Renal cortex interstitium (tissue), 11 donors: ENCODE measurements at regions not wholly inside any gene's neighbourhood (a gene's known extent, or its start where the extent isn't known, plus 50 kb on each side); places are given as distances from the start of the nearest gene placed in this dataset.
"Not testable (repeated sequence)": the region's sequence is repeated elsewhere in the genome, so short reads cannot be mapped to it uniquely, and the experiment has no call there.

Experiments
- DNase-seq, 11 donors: peaks; one replicate each; pipeline ENCODE4 v3.0.0-alpha.2; 2013; ENCODE audit warnings: low read depth in 9 of 11, low spot score in 4 of 11; ENCODE audit errors: extremely low read depth in 1 of 11

- DNase-seq, result not testable (repeated sequence)
Observed at GRCh38 chr10:28911511-28911910, 234.2 kb downstream of the BAMBI start.

- no peak for DNase-seq
Observed at GRCh38 chr10:28912017-28912783, 234.9 kb downstream of the BAMBI start.

- peak in 7 of 11 donors; percentile 34 to 68 (median 48) for DNase-seq
Observed at GRCh38 chr10:28913436-28914237, 236.3 kb downstream of the BAMBI start.

GRCh38 chr10:28914701-28915100 lies 237.4 kb downstream of the BAMBI start:
- DNase-seq, result no peak

- no peak for DNase-seq
Observed at GRCh38 chr10:28915989-28916588, 238.8 kb downstream of the BAMBI start.

GRCh38 chr10:28920091-28920490 lies 242.8 kb downstream of the BAMBI start:
- no peak for DNase-seq

GRCh38 chr10:28922127-28922526 lies 244.8 kb downstream of the BAMBI start:
- no peak for DNase-seq

GRCh38 chr10:28922861-28923260 lies 245.5 kb downstream of the BAMBI start:
- no peak for DNase-seq

GRCh38 chr10:28924717-28925116 lies 247.4 kb downstream of the BAMBI start:
- DNase-seq, result no peak

- peak in 3 of 11 donors; percentile 32 to 39 (median 37) for DNase-seq
Observed at GRCh38 chr10:28925121-28925663, 247.9 kb downstream of the BAMBI start.

- DNase-seq, result no peak
Observed at GRCh38 chr10:28926932-28927331, 249.6 kb downstream of the BAMBI start.

- no peak for DNase-seq
Observed at GRCh38 chr10:28928484-28928883, 251.2 kb downstream of the BAMBI start.

- no peak for DNase-seq
Observed at GRCh38 chr10:28929942-28930341, 252.6 kb downstream of the BAMBI start.

GRCh38 chr10:28930514-28931495 lies 253.5 kb downstream of the BAMBI start:
- no peak for DNase-seq

GRCh38 chr10:28935061-28935460 lies 257.7 kb downstream of the BAMBI start:
- DNase-seq, result no peak

- DNase-seq, result no peak
Observed at GRCh38 chr10:28937959-28938358, 260.6 kb downstream of the BAMBI start.

GRCh38 chr10:28938745-28939144 lies 261.4 kb downstream of the BAMBI start:
- DNase-seq, result no peak

GRCh38 chr10:28939281-28940157 lies 262.2 kb downstream of the BAMBI start:
- peak; percentile 58 to 88 (median 76) for DNase-seq
